ENCODE measurements at regions not wholly inside any gene's neighbourhood (a gene's known extent, or its start where the extent isn't known, plus 50 kb on each side); places are given as distances from the start of the nearest gene placed in this dataset.

GRCh38 chr6:166775923-166776220 is 148.8 kb upstream of the RPS6KA2 start:
- Histone ChIP-seq H3K27me3 (ENCODE audit: control insufficient read depth, insufficient read depth, low read length) (no peaks in the 10 kb centered on the region), H3K4me3 (ENCODE audit: low read length) (no peak overlapping the region), H3K4me1 (ENCODE audit: control insufficient read depth, insufficient read depth, low read length) (no peaks in the 10 kb centered on the region), H3K27ac (ENCODE audit: low read length) (no peak overlapping the region), H3K36me3 (ENCODE audit: control insufficient read depth, insufficient read depth, low read length) (no peaks in the 10 kb centered on the region), H3K9me3 (ENCODE audit: control insufficient read depth, insufficient read depth, low read length) (no peaks in the 10 kb centered on the region)
- DNase-seq (ENCODE audit: low read depth, low spot score): no peak
- WGBS (ENCODE audit: insufficient coverage, insufficient read length): no CpG with 5 or more reads among the region's 9 CpGs

- no peaks in the 10 kb centered on the region for H3K9me3 ChIP-seq (ENCODE audit: control insufficient read depth, insufficient read depth, low read length)
- WGBS (ENCODE audit: insufficient coverage, insufficient read length): no CpG with 5 or more reads among the region's 24 CpGs
- no peaks in the 10 kb centered on the region for H3K36me3 ChIP-seq (ENCODE audit: control insufficient read depth, insufficient read depth, low read length)
- H3K4me1 ChIP-seq (ENCODE audit: control insufficient read depth, insufficient read depth, low read length): peaks cover 2% of the 10 kb centered on the region; the same call in 1 of the 2 replicates
- no peak overlapping the region for H3K27ac ChIP-seq (ENCODE audit: low read length)
- DNase-seq (ENCODE audit: low read depth, low spot score): peak; percentile 74
- H3K4me3 ChIP-seq (ENCODE audit: low read length): no peak overlapping the region
- no peaks in the 10 kb centered on the region for H3K27me3 ChIP-seq (ENCODE audit: control insufficient read depth, insufficient read depth, low read length)
Observed at GRCh38 chr6:166775180-166775922, 148.3 kb upstream of the RPS6KA2 start.

DNA sequence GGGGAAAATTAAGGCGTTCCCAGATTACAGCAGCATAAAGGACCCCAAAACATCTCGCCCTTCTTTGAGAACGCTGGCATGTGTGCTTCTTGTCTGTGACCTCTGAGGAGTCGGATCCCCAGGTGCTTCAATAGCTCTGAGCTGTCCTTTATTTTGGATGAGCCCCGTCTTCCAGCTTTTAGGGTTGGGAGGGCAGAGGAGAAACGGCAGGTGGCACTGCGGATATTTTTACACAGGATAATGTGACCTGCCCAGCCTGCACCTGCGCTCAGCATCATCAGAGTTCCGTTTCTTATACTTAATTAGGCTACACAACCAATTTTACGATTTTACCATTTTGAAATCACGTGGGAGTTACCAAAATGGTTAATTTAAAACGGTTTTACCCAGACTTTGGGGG is 147.7 kb upstream of the RPS6KA2 start:
- no peak overlapping the region for H3K27ac ChIP-seq (ENCODE audit: low read length)
- no CpG with 5 or more reads among the region's 12 CpGs for WGBS (ENCODE audit: insufficient coverage, insufficient read length)
- H3K4me1 ChIP-seq (ENCODE audit: control insufficient read depth, insufficient read depth, low read length): peaks cover 2% of the 10 kb centered on the region; the same call in 1 of the 2 replicates
- no peaks in the 10 kb centered on the region for H3K27me3 ChIP-seq (ENCODE audit: control insufficient read depth, insufficient read depth, low read length)
- H3K9me3 ChIP-seq (ENCODE audit: control insufficient read depth, insufficient read depth, low read length): no peaks in the 10 kb centered on the region
- H3K4me3 ChIP-seq (ENCODE audit: low read length): no peak overlapping the region
- no peak for DNase-seq (ENCODE audit: low read depth, low spot score)
- H3K36me3 ChIP-seq (ENCODE audit: control insufficient read depth, insufficient read depth, low read length): no peaks in the 10 kb centered on the region

- no peak overlapping the region for H3K4me3 ChIP-seq (ENCODE audit: low read length)
- H3K27me3 ChIP-seq (ENCODE audit: control insufficient read depth, insufficient read depth, low read length): no peaks in the 10 kb centered on the region
- DNase-seq (ENCODE audit: low read depth, low spot score): no peak
- no CpG with 5 or more reads among the region's 8 CpGs for WGBS (ENCODE audit: insufficient coverage, insufficient read length)
- H3K27ac ChIP-seq (ENCODE audit: low read length): no peak overlapping the region
- no peaks in the 10 kb centered on the region for H3K9me3 ChIP-seq (ENCODE audit: control insufficient read depth, insufficient read depth, low read length)
- H3K4me1 ChIP-seq (ENCODE audit: control insufficient read depth, insufficient read depth, low read length): peaks cover 2% of the 10 kb centered on the region; the same call in 1 of the 2 replicates
- H3K36me3 ChIP-seq (ENCODE audit: control insufficient read depth, insufficient read depth, low read length): no peaks in the 10 kb centered on the region
Observed at GRCh38 chr6:166774292-166774691, 147.2 kb upstream of the RPS6KA2 start.

DNA sequence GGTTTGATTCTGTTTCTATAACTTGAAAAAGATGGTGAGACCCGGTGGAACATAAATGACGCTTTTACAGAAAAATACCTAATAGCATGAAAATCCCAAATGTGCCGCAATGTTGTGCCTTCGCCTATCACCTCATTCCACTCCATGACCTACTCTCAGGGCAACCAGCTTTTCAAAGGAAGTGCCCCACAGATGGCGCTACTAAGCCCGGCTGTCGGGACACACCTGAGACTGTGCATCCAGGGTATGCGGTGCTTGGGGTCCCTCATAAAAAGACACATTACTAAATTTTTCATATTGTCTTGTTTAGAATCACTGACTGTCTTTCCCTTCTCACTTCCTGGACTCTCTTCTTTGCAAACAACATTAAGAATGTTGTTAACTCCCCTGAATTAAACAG is 145.5 kb upstream of the RPS6KA2 start:
- no peak for DNase-seq (ENCODE audit: low read depth, low spot score)
- Histone ChIP-seq H3K9me3 (ENCODE audit: control insufficient read depth, insufficient read depth, low read length) (no peaks in the 10 kb centered on the region), H3K27me3 (ENCODE audit: control insufficient read depth, insufficient read depth, low read length) (no peaks in the 10 kb centered on the region), H3K27ac (ENCODE audit: low read length) (no peak overlapping the region), H3K36me3 (ENCODE audit: control insufficient read depth, insufficient read depth, low read length) (no peaks in the 10 kb centered on the region), H3K4me1 (ENCODE audit: control insufficient read depth, insufficient read depth, low read length) (peaks cover 2% of the 10 kb centered on the region; the same call in 1 of the 2 replicates), H3K4me3 (ENCODE audit: low read length) (no peak overlapping the region)
- WGBS (ENCODE audit: insufficient coverage, insufficient read length): no CpG with 5 or more reads among the region's 8 CpGs

DNA sequence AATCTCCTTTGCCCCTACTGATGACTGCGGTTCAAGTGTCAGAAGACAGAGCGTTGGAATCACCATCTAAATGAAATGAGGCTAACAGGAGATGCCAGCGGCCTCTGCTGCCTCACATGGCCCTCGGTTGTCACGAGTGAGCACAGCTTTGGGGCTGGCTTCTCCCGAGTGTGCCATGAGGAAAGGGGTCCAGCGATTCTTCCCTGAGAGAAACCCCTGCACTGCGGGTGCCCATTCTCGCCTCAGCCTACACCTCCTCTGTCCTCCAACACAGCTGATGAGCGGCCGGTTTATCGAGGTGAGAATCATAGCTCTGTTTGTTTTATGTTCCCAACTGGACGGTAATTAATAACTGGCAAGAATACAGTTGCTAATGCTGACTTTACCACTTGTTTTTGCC is 144.7 kb upstream of the RPS6KA2 start:
- Histone ChIP-seq H3K27ac (ENCODE audit: low read length) (no peak overlapping the region), H3K9me3 (ENCODE audit: control insufficient read depth, insufficient read depth, low read length) (no peaks in the 10 kb centered on the region), H3K27me3 (ENCODE audit: control insufficient read depth, insufficient read depth, low read length) (no peaks in the 10 kb centered on the region), H3K4me1 (ENCODE audit: control insufficient read depth, insufficient read depth, low read length) (peaks cover 3% of the 10 kb centered on the region; the same call in 1 of the 2 replicates), H3K4me3 (ENCODE audit: low read length) (no peak overlapping the region), H3K36me3 (ENCODE audit: control insufficient read depth, insufficient read depth, low read length) (no peaks in the 10 kb centered on the region)
- WGBS (ENCODE audit: insufficient coverage, insufficient read length): no CpG with 5 or more reads among the region's 13 CpGs
- no peak for DNase-seq (ENCODE audit: low read depth, low spot score)

- WGBS (ENCODE audit: insufficient coverage, insufficient read length): no CpG with 5 or more reads among the region's 19 CpGs
- DNase-seq (ENCODE audit: low read depth, low spot score): no peak
- Histone ChIP-seq H3K36me3 (ENCODE audit: control insufficient read depth, insufficient read depth, low read length) (no peaks in the 10 kb centered on the region), H3K27me3 (ENCODE audit: control insufficient read depth, insufficient read depth, low read length) (no peaks in the 10 kb centered on the region), H3K27ac (ENCODE audit: low read length) (no peak overlapping the region), H3K4me3 (ENCODE audit: low read length) (no peak overlapping the region), H3K9me3 (ENCODE audit: control insufficient read depth, insufficient read depth, low read length) (no peaks in the 10 kb centered on the region), H3K4me1 (ENCODE audit: control insufficient read depth, insufficient read depth, low read length) (peaks cover 4% of the 10 kb centered on the region; the same call in 1 of the 2 replicates)
Observed at GRCh38 chr6:166770216-166771116, 143.4 kb upstream of the RPS6KA2 start.

- H3K4me1 ChIP-seq (ENCODE audit: control insufficient read depth, insufficient read depth, low read length): peaks cover 4% of the 10 kb centered on the region; the same call in 1 of the 2 replicates
- H3K4me3 ChIP-seq (ENCODE audit: low read length): no peak overlapping the region
- no peaks in the 10 kb centered on the region for H3K27me3 ChIP-seq (ENCODE audit: control insufficient read depth, insufficient read depth, low read length)
- H3K9me3 ChIP-seq (ENCODE audit: control insufficient read depth, insufficient read depth, low read length): no peaks in the 10 kb centered on the region
- no CpG with 5 or more reads among the region's 7 CpGs for WGBS (ENCODE audit: insufficient coverage, insufficient read length)
- no peaks in the 10 kb centered on the region for H3K36me3 ChIP-seq (ENCODE audit: control insufficient read depth, insufficient read depth, low read length)
- no peak for DNase-seq (ENCODE audit: low read depth, low spot score)
- H3K27ac ChIP-seq (ENCODE audit: low read length): no peak overlapping the region
Observed at GRCh38 chr6:166769648-166770047, 142.6 kb upstream of the RPS6KA2 start.

DNA sequence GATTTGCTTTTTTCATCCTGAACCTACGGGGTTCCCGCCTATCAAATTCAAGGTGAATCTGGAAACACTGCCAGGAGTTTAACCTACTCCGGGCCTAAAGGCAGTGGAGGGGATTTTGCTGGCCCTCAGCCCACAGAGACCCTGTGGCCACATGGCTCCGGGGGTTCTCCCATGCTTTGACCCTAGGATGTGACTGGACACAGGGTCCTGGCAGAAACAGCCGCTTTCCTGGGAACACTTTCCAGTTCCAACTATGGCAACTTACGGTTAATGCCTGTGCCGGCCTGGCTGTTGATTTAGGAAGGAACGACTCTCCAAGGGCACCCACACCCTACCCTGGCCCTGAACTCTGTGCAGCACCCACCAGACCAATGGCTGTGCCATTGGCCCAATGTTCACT is 141.7 kb upstream of the RPS6KA2 start:
- no peak overlapping the region for H3K4me3 ChIP-seq (ENCODE audit: low read length)
- WGBS (ENCODE audit: insufficient coverage, insufficient read length): no CpG with 5 or more reads among the region's 8 CpGs
- H3K4me1 ChIP-seq (ENCODE audit: control insufficient read depth, insufficient read depth, low read length): peaks cover 4% of the 10 kb centered on the region; the same call in 1 of the 2 replicates
- H3K36me3 ChIP-seq (ENCODE audit: control insufficient read depth, insufficient read depth, low read length): no peaks in the 10 kb centered on the region
- H3K9me3 ChIP-seq (ENCODE audit: control insufficient read depth, insufficient read depth, low read length): no peaks in the 10 kb centered on the region
- no peak overlapping the region for H3K27ac ChIP-seq (ENCODE audit: low read length)
- DNase-seq (ENCODE audit: low read depth, low spot score): no peak
- H3K27me3 ChIP-seq (ENCODE audit: control insufficient read depth, insufficient read depth, low read length): no peaks in the 10 kb centered on the region

- Histone ChIP-seq H3K9me3 (ENCODE audit: control insufficient read depth, insufficient read depth, low read length) (no peaks in the 10 kb centered on the region), H3K4me3 (ENCODE audit: low read length) (no peak overlapping the region), H3K4me1 (ENCODE audit: control insufficient read depth, insufficient read depth, low read length) (peaks cover 4% of the 10 kb centered on the region; the same call in 1 of the 2 replicates), H3K27me3 (ENCODE audit: control insufficient read depth, insufficient read depth, low read length) (no peaks in the 10 kb centered on the region), H3K27ac (ENCODE audit: low read length) (no peak overlapping the region), H3K36me3 (ENCODE audit: control insufficient read depth, insufficient read depth, low read length) (no peaks in the 10 kb centered on the region)
- WGBS (ENCODE audit: insufficient coverage, insufficient read length): no CpG with 5 or more reads among the region's 16 CpGs
- no peak for DNase-seq (ENCODE audit: low read depth, low spot score)
Observed at GRCh38 chr6:166767230-166767629, 140.2 kb upstream of the RPS6KA2 start.
